ENCODE measurements at regions not wholly inside any gene's neighbourhood (a gene's known extent, or its start where the extent isn't known, plus 50 kb on each side); places are given as distances from the start of the nearest gene placed in this dataset.
"Not testable (repeated sequence)": the region's sequence is repeated elsewhere in the genome, so short reads cannot be mapped to it uniquely, and the experiment has no call there.

- no peak overlapping the region for H3K27ac ChIP-seq (ENCODE audit: low read depth in 2 of 2, low read length in 1 of 2)
- no peaks in the 10 kb centered on the region for H3K4me1 ChIP-seq (ENCODE audit: control insufficient read depth in 1 of 2, insufficient read depth in 2 of 2, low read depth in 1 of 2, low read length in 1 of 2)
- TF ChIP-seq IRF3 (IDR thresholded peaks at IDR 0.05; ENCODE audit: low read depth, low read length) = no peak
- TF ChIP-seq RFX5 (IDR thresholded peaks at IDR 0.05; ENCODE audit: low read length) = no peak
- no peak for TF ChIP-seq JUND (IDR thresholded peaks at IDR 0.05)
- TF ChIP-seq TEAD4 (IDR thresholded peaks at IDR 0.05; ENCODE audit: borderline replicate concordance, insufficient read depth) = no peak
- no peak for TF ChIP-seq RAD21 (IDR thresholded peaks at IDR 0.05; ENCODE audit: low read length)
- TF ChIP-seq TCF12 (IDR thresholded peaks at IDR 0.05) = no peak
- TF ChIP-seq YY1 (IDR thresholded peaks at IDR 0.05; ENCODE audit: low read depth) = no peak
- no peak for TF ChIP-seq ELF1 (IDR thresholded peaks at IDR 0.05)
- TF ChIP-seq SIN3A (IDR thresholded peaks at IDR 0.05; ENCODE audit: borderline replicate concordance, low read depth, low read length) = no peak
- TF ChIP-seq MAX (IDR thresholded peaks at IDR 0.05; ENCODE audit: low read depth) = no peak
- no peak for TF ChIP-seq FOSL2 (IDR thresholded peaks at IDR 0.05; ENCODE audit: borderline replicate concordance, low read depth)
- TF ChIP-seq MXI1 (IDR thresholded peaks at IDR 0.05; ENCODE audit: low read depth, low read length) = no peak
- TF ChIP-seq FOXM1 (IDR thresholded peaks at IDR 0.05; ENCODE audit: low read depth) = no peak
- no peaks in the 10 kb centered on the region for H3K27me3 ChIP-seq (ENCODE audit: insufficient read depth)
- 0% methylated on average over 4 of the region's 4 CpGs for WGBS (ENCODE audit: low lambda C conversion rate)
- H3K9ac ChIP-seq = no peak overlapping the region
- H4K20me1 ChIP-seq (ENCODE audit: insufficient read depth) = no peaks in the 10 kb centered on the region
- H3K36me3 ChIP-seq (replicated peaks in 1 of 2; ENCODE audit: control insufficient read depth in 1 of 2, insufficient read depth in 2 of 2, low read length in 1 of 2) = no peaks in the 10 kb centered on the region
- no peak overlapping the region for H2AFZ ChIP-seq (ENCODE audit: low read depth)
- no peaks in the 10 kb centered on the region for H3K9me2 ChIP-seq
- POLR2A ChIA-PET = no interaction called here
- no peak overlapping the region for H3K4me3 ChIP-seq (ENCODE audit: low read depth in 2 of 2, low read length in 1 of 2)
- no peaks in the 10 kb centered on the region for H3K9me3 ChIP-seq
- H3F3A ChIP-seq (replicated peaks; ENCODE audit: insufficient read depth) = no peaks in the 10 kb centered on the region
- H3K4me2 ChIP-seq = no peak overlapping the region
- CTCF ChIA-PET = no interaction called here
- no peak for DNase-seq
- no peaks in the 10 kb centered on the region for H3K79me2 ChIP-seq (ENCODE audit: insufficient read depth)
Observed at GRCh38 chr15:53189860-53190259, 399.7 kb upstream of the ONECUT1 start.

- CTCF ChIA-PET = interaction anchor here (1.6 kb wide), 1 partner anchor 14 kb away, joined by 5 read pairs; no protein-coding TSS in a partner anchor
- DNase-seq; POLR2A ChIA-PET; H3K79me2 ChIP-seq (ENCODE audit: insufficient read depth); H3K4me1 ChIP-seq (ENCODE audit: control insufficient read depth in 1 of 2, insufficient read depth in 2 of 2, low read depth in 1 of 2, low read length in 1 of 2); H3K27me3 ChIP-seq (ENCODE audit: insufficient read depth); H3K9me2 ChIP-seq; H3K4me3 ChIP-seq (ENCODE audit: low read depth in 2 of 2, low read length in 1 of 2); H4K20me1 ChIP-seq (ENCODE audit: insufficient read depth); H3K9me3 ChIP-seq; H3K9ac ChIP-seq; H2AFZ ChIP-seq (ENCODE audit: low read depth); H3F3A ChIP-seq (replicated peaks; ENCODE audit: insufficient read depth); H3K36me3 ChIP-seq (replicated peaks in 1 of 2; ENCODE audit: control insufficient read depth in 1 of 2, insufficient read depth in 2 of 2, low read length in 1 of 2); H3K27ac ChIP-seq (ENCODE audit: low read depth in 2 of 2, low read length in 1 of 2); H3K4me2 ChIP-seq: not testable (repeated sequence)
- 7% methylated on average over 9 of the region's 9 CpGs for WGBS (ENCODE audit: low lambda C conversion rate)
Observed at GRCh38 chr15:53183449-53183848, 393.3 kb upstream of the ONECUT1 start.

GRCh38 chr15:53171571-53171970, 381.4 kb upstream of the ONECUT1 start:
- Histone ChIP-seq H3K4me2 (no peak overlapping the region), H3K9ac (no peak overlapping the region), H3K27me3 (ENCODE audit: insufficient read depth) (no peaks in the 10 kb centered on the region), H3K27ac (ENCODE audit: low read depth in 2 of 2, low read length in 1 of 2) (no peak overlapping the region), H3K4me1 (ENCODE audit: control insufficient read depth in 1 of 2, insufficient read depth in 2 of 2, low read depth in 1 of 2, low read length in 1 of 2) (no peaks in the 10 kb centered on the region), H3K9me3 (no peaks in the 10 kb centered on the region), H2AFZ (ENCODE audit: low read depth) (no peak overlapping the region), H3K79me2 (ENCODE audit: insufficient read depth) (no peaks in the 10 kb centered on the region), H3F3A (replicated peaks; ENCODE audit: insufficient read depth) (no peaks in the 10 kb centered on the region), H3K4me3 (ENCODE audit: low read depth in 2 of 2, low read length in 1 of 2) (no peak overlapping the region), H3K36me3 (replicated peaks in 1 of 2; ENCODE audit: control insufficient read depth in 1 of 2, insufficient read depth in 2 of 2, low read length in 1 of 2) (no peaks in the 10 kb centered on the region), H4K20me1 (ENCODE audit: insufficient read depth) (no peaks in the 10 kb centered on the region), H3K9me2 (no peaks in the 10 kb centered on the region)
- CTCF ChIA-PET = no interaction called here
- no peak for DNase-seq
- TF ChIP-seq IRF3 (IDR thresholded peaks at IDR 0.05; ENCODE audit: low read depth, low read length) (no peak), GATA2 (CRISPR knock-in tag; IDR thresholded peaks at IDR 0.05) (no peak), RCOR1 (IDR thresholded peaks at IDR 0.05; ENCODE audit: low read length) (no peak), RAD21 (IDR thresholded peaks at IDR 0.05; ENCODE audit: low read length) (no peak), ZBTB33 (IDR thresholded peaks at IDR 0.05; ENCODE audit: borderline replicate concordance, low read depth) (no peak), TEAD4 (IDR thresholded peaks at IDR 0.05; ENCODE audit: borderline replicate concordance, insufficient read depth) (no peak)
- POLR2A ChIA-PET = no interaction called here
- WGBS (ENCODE audit: low lambda C conversion rate) = 17% methylated on average over 1 of the region's 1 CpG

Measured in SK-N-SH (cell line).